Colonic mucosa (tissue), 4 donors: ENCODE measurements at regions not wholly inside any gene's neighbourhood (a gene's known extent, or its start where the extent isn't known, plus 50 kb on each side); places are given as distances from the start of the nearest gene placed in this dataset.

Experiments used
- DNase-seq: peaks from one replicate; pipeline ENCODE4 v3.0.0-alpha.2; 2020
- H3K27ac ChIP-seq: fragments of 200-600 bp; one replicate; pipeline ENCODE4 v1.8.0; 2021
- H3K27me3 ChIP-seq: fragments of 200-600 bp; one replicate; pipeline ENCODE4 v1.8.0; 2021
- H3K36me3 ChIP-seq: fragments of 200-600 bp; one replicate; pipeline ENCODE4 v1.8.0; 2021
- H3K4me1 ChIP-seq: fragments of 200-600 bp; one replicate; pipeline ENCODE4 v1.8.0; 2021; ENCODE audit warnings: mild to moderate bottlenecking
- H3K4me3 ChIP-seq: fragments of 200-600 bp; one replicate; pipeline ENCODE4 v1.8.0; 2021
- H3K9ac ChIP-seq, 2 donors: one replicate each; pipeline ENCODE4 v1.7.0; 2013; ENCODE audit warnings: control low read depth in 2 of 2, low read depth in 2 of 2, low read length in 2 of 2
- H3K9me3 ChIP-seq: fragments of 200-600 bp; one replicate; pipeline ENCODE4 v1.8.0; 2021
- CTCF ChIP-seq: fragments of 200-600 bp; IDR thresholded peaks from one replicate; pipeline ENCODE4 v1.8.0; 2022; ENCODE audit warnings: antibody characterized with exemption, mild to moderate bottlenecking
- intact Hi-C: fragments of 100-400 bp; cut with DNase I; formaldehyde crosslinking; loops from one replicate; pipeline ENCODE4 v1.14.1; 2022
- donor health status: healthy.
- donor health status: DM: no; HTN: no; CAD: no.
- donor health status: DM: no; HTN: no; CAD: no.

DNA sequence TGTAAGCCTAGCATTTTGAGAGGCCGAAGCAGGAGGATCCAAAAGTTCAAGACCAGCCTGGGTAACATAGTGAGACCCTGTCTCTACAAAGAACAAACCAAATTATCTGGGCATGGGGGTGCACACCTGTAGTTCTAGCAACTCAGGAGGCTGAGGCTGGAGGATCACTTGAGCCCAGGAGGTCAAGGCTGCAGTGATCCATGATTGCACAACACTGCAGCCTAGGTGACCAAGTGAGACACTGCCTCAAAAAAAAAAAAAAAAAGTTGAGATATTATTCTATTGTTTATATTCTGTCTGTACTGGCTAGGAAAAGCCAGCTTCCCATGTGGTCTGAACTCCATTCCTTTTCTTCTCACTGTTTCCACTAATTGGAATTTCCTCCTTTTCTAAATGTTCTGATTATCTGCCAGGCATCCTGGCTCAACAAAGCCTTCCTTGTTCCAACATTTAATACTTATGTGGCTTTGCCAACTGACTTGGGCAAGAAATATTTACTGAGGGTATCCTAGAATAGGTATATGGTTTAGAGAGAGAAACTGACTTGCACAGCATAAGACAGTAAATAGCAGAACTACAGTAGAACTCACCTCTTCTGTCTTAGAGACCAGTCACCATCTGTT, 175.2 kb upstream of the ADAMTS3 start:
- Histone ChIP-seq H3K4me1 (no peaks in the 10 kb centered on the region), H3K27me3 (no peaks in the 10 kb centered on the region), H3K27ac (no peak overlapping the region), H3K9ac (no peak overlapping the region), H3K36me3 (no peaks in the 10 kb centered on the region), H3K9me3 (no peaks in the 10 kb centered on the region), H3K4me3 (no peak overlapping the region)
- intact Hi-C loops: no loop called here
- TF ChIP-seq CTCF: no peak
- DNase-seq: no peak

- H3K9me3 ChIP-seq: no peaks in the 10 kb centered on the region
- no peak overlapping the region for H3K4me3 ChIP-seq
- no peaks in the 10 kb centered on the region for H3K27me3 ChIP-seq
- no peak for DNase-seq
- H3K27ac ChIP-seq: no peak overlapping the region
- H3K4me1 ChIP-seq: no peaks in the 10 kb centered on the region
- intact Hi-C loops: no loop called here
- no peak overlapping the region for H3K9ac ChIP-seq
- no peaks in the 10 kb centered on the region for H3K36me3 ChIP-seq
- no peak for TF ChIP-seq CTCF
Measured at GRCh38 chr4:72743078-72743477, 174.1 kb upstream of the ADAMTS3 start.

GRCh38 chr4:72715299-72715698, 146.3 kb upstream of the ADAMTS3 start:
- intact Hi-C loops: no loop called here
- no peaks in the 10 kb centered on the region for H3K36me3 ChIP-seq
- no peaks in the 10 kb centered on the region for H3K4me1 ChIP-seq
- no peak overlapping the region for H3K4me3 ChIP-seq
- TF ChIP-seq CTCF: no peak
- no peaks in the 10 kb centered on the region for H3K9me3 ChIP-seq
- H3K27ac ChIP-seq: no peak overlapping the region
- H3K9ac ChIP-seq: no peak overlapping the region
- DNase-seq: no peak
- H3K27me3 ChIP-seq: no peaks in the 10 kb centered on the region

DNA sequence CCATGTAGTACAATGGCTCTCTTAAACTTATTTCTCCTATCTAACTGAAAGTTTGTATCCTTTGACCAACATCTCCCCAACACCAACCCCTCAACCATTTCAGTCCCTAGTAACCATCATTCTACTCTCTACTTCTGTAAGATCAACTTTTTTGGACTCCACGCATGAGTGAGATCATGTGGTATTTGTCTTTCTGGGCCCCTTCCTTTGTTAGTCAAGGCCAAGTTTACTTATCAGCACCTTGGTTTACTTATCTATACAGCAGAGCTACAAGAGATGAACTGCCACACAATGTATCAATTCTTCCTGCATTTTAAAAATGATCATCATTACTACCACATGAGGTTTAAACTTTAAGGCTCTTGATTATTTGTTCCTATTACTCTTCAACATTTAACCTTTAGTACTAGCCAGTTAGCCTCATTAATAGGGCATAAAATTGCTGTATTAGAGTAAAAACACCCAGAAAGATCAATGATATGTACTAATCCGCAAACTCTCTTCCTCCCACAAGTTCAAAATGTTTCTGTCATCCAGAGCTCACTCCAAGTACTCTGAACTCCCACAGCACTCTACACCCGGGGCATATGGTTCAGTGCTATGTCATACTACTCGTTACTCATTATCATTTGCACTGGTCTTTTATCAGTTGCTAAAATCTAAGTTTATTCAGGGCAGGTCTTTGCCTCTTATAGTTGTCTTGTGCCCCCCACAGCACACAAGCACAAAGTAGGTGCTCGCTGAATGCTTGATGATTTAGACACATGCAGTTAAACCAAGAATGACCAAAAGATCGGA, 145.7 kb upstream of the ADAMTS3 start:
- H3K4me1 ChIP-seq: no peaks in the 10 kb centered on the region
- no peaks in the 10 kb centered on the region for H3K27me3 ChIP-seq
- no peak for DNase-seq
- H3K36me3 ChIP-seq: no peaks in the 10 kb centered on the region
- H3K9ac ChIP-seq: no peak overlapping the region
- no peaks in the 10 kb centered on the region for H3K9me3 ChIP-seq
- TF ChIP-seq CTCF: no peak
- H3K4me3 ChIP-seq: no peak overlapping the region
- intact Hi-C loops: no loop called here
- no peak overlapping the region for H3K27ac ChIP-seq

DNA sequence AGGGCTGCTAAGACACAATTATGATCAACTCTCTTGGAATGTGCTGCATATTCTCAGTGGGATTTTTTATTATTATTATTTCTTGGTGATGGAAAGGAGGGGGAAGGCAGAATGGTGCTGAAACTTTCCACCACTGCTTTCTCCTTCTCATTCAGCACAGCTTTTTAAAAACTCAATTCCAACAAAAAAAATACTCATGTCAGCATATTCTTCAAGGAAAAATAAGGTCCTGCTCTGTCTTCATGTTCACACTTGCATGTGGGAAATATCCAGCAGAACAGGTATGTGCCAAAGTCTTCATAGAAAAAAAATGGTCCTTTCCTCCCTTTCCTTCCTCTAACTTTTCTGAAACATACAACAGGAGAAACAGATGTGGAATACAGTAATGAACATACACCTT, 144.0 kb upstream of the ADAMTS3 start:
- H3K4me3 ChIP-seq: no peak overlapping the region
- H3K36me3 ChIP-seq: no peaks in the 10 kb centered on the region
- H3K27ac ChIP-seq: no peak overlapping the region
- H3K9ac ChIP-seq: no peak overlapping the region
- no peaks in the 10 kb centered on the region for H3K4me1 ChIP-seq
- H3K27me3 ChIP-seq: no peaks in the 10 kb centered on the region
- DNase-seq: no peak
- no peaks in the 10 kb centered on the region for H3K9me3 ChIP-seq
- TF ChIP-seq CTCF: no peak
- intact Hi-C loops: no loop called here
